Esophagus muscularis mucosa (tissue), 4 donors: ENCODE measurements at regions not wholly inside any gene's neighbourhood (a gene's known extent, or its start where the extent isn't known, plus 50 kb on each side); places are given as distances from the start of the nearest gene placed in this dataset.
A peak's percentile ranks its signal among the peaks of the same experiment; 100 is the strongest.

Experiments used
- DNase-seq: peaks from one replicate; pipeline ENCODE4 v3.0.0-alpha.2; 2017; ENCODE audit errors: extremely low spot score
- H3K27ac ChIP-seq, 4 donors: fragments of 200-600 bp; sonication (generic); replicated peaks in 1 of 4; 1 replicate in 3 of 4; 2 replicates in 1 of 4; pipeline ENCODE4 v1.5.1; 2016 to 2019; ENCODE audit warnings: mild to moderate bottlenecking in 1 of 4
- H3K27me3 ChIP-seq, 4 donors: fragments of 200-600 bp; sonication (generic); one replicate each; pipeline versions ENCODE4 v1.5.1 to v1.6.0; 2016 to 2019
- H3K36me3 ChIP-seq, 4 donors: fragments of 200-600 bp; sonication (generic); one replicate each; pipeline ENCODE4 v1.5.1; 2016 to 2019
- H3K4me1 ChIP-seq, 4 donors: fragments of 200-600 bp; sonication (generic); one replicate each; pipeline ENCODE4 v1.5.1; 2016 to 2019
- H3K4me3 ChIP-seq, 4 donors: fragments of 200-600 bp; sonication (generic); 1 replicate in 2 of 4; 2 replicates in 2 of 4; pipeline ENCODE4 v1.5.1; 2016 to 2019; ENCODE audit warnings: mild to moderate bottlenecking in 4 of 4, moderate library complexity in 1 of 4
- H3K9me3 ChIP-seq, 4 donors: fragments of 200-600 bp; sonication (generic); 1 replicate in 3 of 4; 2 replicates in 1 of 4; pipeline ENCODE4 v1.5.1; 2016 to 2019
- CTCF ChIP-seq, 3 experiments: fragments of 200-600 bp in 2 of 3; fragments of 450-650 bp in 1 of 3; sonication (generic) in 2 of 3; IDR thresholded peaks; one replicate each; pipeline ENCODE4 v1.5.1; 2017 to 2019; ENCODE audit warnings: antibody characterized with exemption in 3 of 3, mild to moderate bottlenecking in 2 of 3, moderate library complexity in 1 of 3
- EP300 ChIP-seq: sonication (generic); formaldehyde crosslinking; IDR thresholded peaks from one replicate; pipeline ENCODE4 v1.6.1; 2017; ENCODE audit warnings: antibody characterized with exemption
- POLR2A ChIP-seq: fragments of 450-650 bp; IDR thresholded peaks from one replicate; pipeline ENCODE4 v1.6.1; 2017; ENCODE audit warnings: antibody characterized with exemption, moderate library complexity, mild to moderate bottlenecking, low read depth
- POLR2AphosphoS5 ChIP-seq, 2 donors: sonication (generic); formaldehyde crosslinking; IDR thresholded peaks; one replicate each; pipeline ENCODE4 v1.6.1; 2017; ENCODE audit warnings: antibody characterized with exemption in 2 of 2
- WGBS: methylation state at CpG from one replicate; pipeline ENCODE4 v1.1.5; 2018; 5-methylcytosine and 5-hydroxymethylcytosine counted together
- intact Hi-C: fragments of 100-400 bp; cut with DNase I; formaldehyde crosslinking; loops from one replicate; pipeline ENCODE4 v1.15.1; 2023

DNA sequence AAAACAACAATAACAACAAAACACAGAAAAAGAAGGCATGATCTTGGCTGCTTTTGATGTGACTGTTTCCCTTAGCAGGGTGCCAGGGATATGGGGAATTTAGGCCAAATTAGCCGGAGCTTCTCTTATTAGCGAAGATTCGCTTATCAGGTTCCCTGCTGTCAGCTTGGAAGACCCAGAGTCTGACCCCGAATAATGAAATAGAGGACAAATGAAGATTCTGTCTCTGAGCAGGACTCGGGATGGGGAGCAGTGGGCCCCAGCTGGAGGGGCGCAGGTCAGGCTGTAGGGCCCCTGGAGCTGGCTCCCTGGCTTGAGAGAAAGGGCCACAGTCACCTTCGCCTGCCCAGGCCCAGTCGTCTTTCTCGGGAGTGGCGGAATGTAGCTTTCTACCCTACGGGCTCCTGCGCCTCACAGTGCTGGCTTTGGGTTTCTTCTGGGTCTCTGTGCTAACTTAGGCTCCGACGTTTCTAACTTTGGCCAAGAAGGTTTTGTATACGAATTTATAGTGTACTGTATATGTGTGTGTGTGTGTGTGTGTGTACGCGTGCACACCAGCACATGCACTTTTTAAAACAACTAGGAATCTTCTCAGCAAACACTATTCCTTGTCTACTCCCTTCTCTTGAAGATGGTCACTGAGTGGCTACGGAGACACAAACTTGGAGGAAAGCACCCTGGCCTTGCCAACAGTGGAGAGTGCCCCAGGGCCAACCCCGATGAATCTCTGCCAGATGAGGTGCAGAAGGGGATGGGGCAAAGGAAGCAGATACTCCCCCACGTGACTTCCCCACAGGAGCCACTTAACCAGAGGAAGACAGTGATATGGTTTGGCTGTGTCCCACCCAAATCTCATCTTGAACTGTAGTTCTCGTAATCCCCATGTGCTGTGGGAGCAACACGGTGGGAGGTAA is 195.6 kb upstream of the COPS8 start:
- H3K9me3 ChIP-seq, result no peaks in the 10 kb centered on the region
- no peaks in the 10 kb centered on the region for H3K36me3 ChIP-seq
- peaks cover 12 to 21% (median 13%) of the 10 kb centered on the region in 4 donors for H3K4me1 ChIP-seq
- no peak for TF ChIP-seq EP300
- no peak for TF ChIP-seq CTCF (IDR thresholded peaks at IDR 0.05)
- no peak for TF ChIP-seq POLR2AphosphoS5 (IDR thresholded peaks at IDR 0.05)
- TF ChIP-seq POLR2A, result no peak
- H3K27me3 ChIP-seq, result no peaks in the 10 kb centered on the region
- intact Hi-C loops, result no loop called here
- 94% methylated on average over 22 of the region's 22 CpGs for WGBS
- DNase-seq, result peak; percentile 70
- peak overlapping the region in 1 of 4 donors; percentile 11 for H3K27ac ChIP-seq
- no peak overlapping the region for H3K4me3 ChIP-seq

DNA sequence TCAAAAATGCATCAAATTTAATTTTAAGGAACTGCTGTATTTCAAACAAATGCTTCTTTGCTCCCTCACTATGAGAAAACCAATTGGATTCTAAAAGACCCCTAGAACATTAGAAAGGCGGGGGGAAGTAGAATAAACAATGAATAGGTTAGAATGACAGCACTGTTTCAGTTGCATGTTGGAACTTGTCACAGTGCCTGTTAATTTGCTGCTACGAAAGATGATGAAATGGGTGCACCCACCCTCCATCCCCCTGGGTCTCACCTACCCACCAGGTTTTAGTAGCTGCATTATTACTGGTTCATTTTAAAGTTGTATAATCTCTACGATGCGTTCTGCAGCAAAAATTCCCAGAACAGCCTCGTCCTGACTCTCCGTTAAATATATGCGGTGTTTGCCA is 193.0 kb upstream of the COPS8 start:
- H3K27ac ChIP-seq, result no peak overlapping the region
- H3K4me1 ChIP-seq, result peaks cover 9 to 12% (median 9%) of the 10 kb centered on the region in 4 donors
- H3K4me3 ChIP-seq, result no peak overlapping the region
- intact Hi-C loops, result no loop called here
- 86% methylated on average over 7 of the region's 7 CpGs for WGBS
- no peak for DNase-seq
- H3K27me3 ChIP-seq, result no peaks in the 10 kb centered on the region
- H3K9me3 ChIP-seq, result no peaks in the 10 kb centered on the region
- TF ChIP-seq EP300 (no peak), POLR2AphosphoS5 (IDR thresholded peaks at IDR 0.05) (no peak), CTCF (IDR thresholded peaks at IDR 0.05) (no peak), POLR2A (no peak)
- H3K36me3 ChIP-seq, result no peaks in the 10 kb centered on the region

GRCh38 chr2:236894791-236895190 is 190.9 kb upstream of the COPS8 start:
- no peaks in the 10 kb centered on the region for H3K36me3 ChIP-seq
- DNase-seq, result no peak
- H3K27ac ChIP-seq, result no peak overlapping the region
- no peaks in the 10 kb centered on the region for H3K27me3 ChIP-seq
- intact Hi-C loops, result no loop called here
- no peaks in the 10 kb centered on the region for H3K4me1 ChIP-seq
- no peak overlapping the region for H3K4me3 ChIP-seq
- no peak for TF ChIP-seq CTCF (IDR thresholded peaks at IDR 0.05)
- TF ChIP-seq EP300, result no peak
- TF ChIP-seq POLR2AphosphoS5 (IDR thresholded peaks at IDR 0.05), result no peak
- no peak for TF ChIP-seq POLR2A
- no peaks in the 10 kb centered on the region for H3K9me3 ChIP-seq
- WGBS, result 77% methylated on average over 6 of the region's 6 CpGs

- no peaks in the 10 kb centered on the region for H3K9me3 ChIP-seq
- TF ChIP-seq CTCF (IDR thresholded peaks at IDR 0.05) (no peak), POLR2AphosphoS5 (IDR thresholded peaks at IDR 0.05) (no peak), POLR2A (no peak), EP300 (no peak)
- H3K27me3 ChIP-seq, result no peaks in the 10 kb centered on the region
- no peak overlapping the region for H3K27ac ChIP-seq
- no peaks in the 10 kb centered on the region for H3K36me3 ChIP-seq
- no peaks in the 10 kb centered on the region for H3K4me1 ChIP-seq
- DNase-seq, result no peak
- no peak overlapping the region for H3K4me3 ChIP-seq
- intact Hi-C loops, result no loop called here
- WGBS, result 96% methylated on average over 3 of the region's 3 CpGs
Observed at GRCh38 chr2:236895497-236895896, 190.2 kb upstream of the COPS8 start.

DNA sequence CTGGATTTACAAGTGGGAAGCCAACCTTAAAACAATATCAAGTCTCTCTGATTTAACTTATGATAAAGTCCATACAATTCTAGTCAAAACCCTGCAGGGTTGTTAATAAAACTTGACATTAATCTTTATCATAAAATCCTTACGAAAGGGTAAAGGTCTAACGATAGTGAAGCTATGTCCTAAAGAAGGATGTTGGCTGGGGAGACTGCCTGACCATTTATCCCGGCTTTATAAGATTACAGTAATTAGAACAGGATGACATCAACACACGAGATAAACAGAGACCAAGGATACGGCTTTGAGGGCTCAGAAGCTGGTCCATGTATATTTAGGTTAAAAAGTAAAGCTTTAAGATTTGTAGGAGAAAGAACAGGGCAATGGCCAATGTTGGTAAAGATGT is 189.0 kb upstream of the COPS8 start:
- H3K9me3 ChIP-seq, result no peaks in the 10 kb centered on the region
- no peak overlapping the region for H3K4me3 ChIP-seq
- TF ChIP-seq POLR2AphosphoS5 (IDR thresholded peaks at IDR 0.05) (no peak), CTCF (IDR thresholded peaks at IDR 0.05) (no peak), POLR2A (no peak), EP300 (no peak)
- H3K4me1 ChIP-seq, result no peaks in the 10 kb centered on the region
- peak; percentile 34 for DNase-seq
- WGBS, result 74% methylated on average over 5 of the region's 5 CpGs
- intact Hi-C loops, result no loop called here
- H3K27me3 ChIP-seq, result peaks cover 0 to 3% (median 0%) of the 10 kb centered on the region in 4 donors
- no peak overlapping the region for H3K27ac ChIP-seq
- H3K36me3 ChIP-seq, result no peaks in the 10 kb centered on the region
